Activated B cell treated with CpG ODN at 0.5 μM for 24 hours (primary cell): ENCODE measurements at regions not wholly inside any gene's neighbourhood (a gene's known extent, or its start where the extent isn't known, plus 50 kb on each side); places are given as distances from the start of the nearest gene placed in this dataset.

Source experiments
- ATAC-seq: fragments of 200-7000 bp; cut with Tn5 transposase; one replicate; pipeline ENCODE4 v1.10.0; 2021; ENCODE audit warnings: low read depth, mild to moderate bottlenecking, moderate library complexity
- CTCF ChIA-PET: fragments of 350-600 bp; sonication (Branson Sonifier 250); formaldehyde crosslinking; loops from one replicate; lab custom pipeline; 2021; ENCODE audit warnings: antibody characterized with exemption; lab: Charles Lee
- POLR2A ChIA-PET: fragments of 350-600 bp; sonication (Branson Sonifier 250); formaldehyde crosslinking; loops from one replicate; lab custom pipeline; 2021; ENCODE audit warnings: antibody characterized with exemption; lab: Charles Lee
- DNase-seq: peaks from one replicate; pipeline ENCODE4 v3.0.0; 2022
- H3K27ac Mint-ChIP-seq: one replicate; pipeline ENCODE4 v1.8.0; 2020; ENCODE audit warnings: mixed read lengths
- H3K27me3 Mint-ChIP-seq: one replicate; pipeline ENCODE4 v1.8.0; 2021; ENCODE audit warnings: mixed read lengths
- H3K36me3 Mint-ChIP-seq: one replicate; pipeline ENCODE4 v1.8.0; 2021; ENCODE audit warnings: low read depth, mixed read lengths
- H3K4me1 Mint-ChIP-seq: one replicate; pipeline ENCODE4 v1.8.0; 2021; ENCODE audit warnings: mixed read lengths
- H3K4me3 Mint-ChIP-seq: one replicate; pipeline ENCODE4 v1.8.0; 2020; ENCODE audit warnings: mild to moderate bottlenecking, mixed read lengths
- H3K9me3 Mint-ChIP-seq: one replicate; pipeline ENCODE4 v1.8.0; 2020; ENCODE audit warnings: mixed read lengths
- CTCF ChIP-seq: fragments of 200-600 bp; IDR thresholded peaks from one replicate; pipeline ENCODE4 v1.8.0; 2022; ENCODE audit warnings: antibody characterized with exemption, mild to moderate bottlenecking
- intact Hi-C: fragments of 100-400 bp; cut with micrococcal nuclease; formaldehyde crosslinking; loops from one replicate; pipeline ENCODE4 v1.15.1; 2024

- POLR2A ChIA-PET: no interaction called here
- Mint-ChIP-seq H3K27me3 (no peaks in the 10 kb centered on the region), H3K27ac (no peak overlapping the region), H3K36me3 (no peaks in the 10 kb centered on the region), H3K9me3 (no peaks in the 10 kb centered on the region), H3K4me3 (no peak overlapping the region), H3K4me1 (no peaks in the 10 kb centered on the region)
- TF ChIP-seq CTCF: no peak
- ATAC-seq (no peak), DNase-seq (no peak)
- intact Hi-C loops: loop anchor here (5.0 kb wide), 1 partner anchor 407 kb away; no protein-coding TSS in a partner anchor
- CTCF ChIA-PET: no interaction called here
These were observed 663.4 kb upstream of the LCORL start for GRCh38 chr4:18684932-18685331.

- no peak for TF ChIP-seq CTCF
- ChIA-PET CTCF (no interaction called here), POLR2A (no interaction called here)
- H3K27me3 Mint-ChIP-seq: no peaks in the 10 kb centered on the region
- no peaks in the 10 kb centered on the region for H3K36me3 Mint-ChIP-seq
- no peak overlapping the region for H3K4me3 Mint-ChIP-seq
- no peak for DNase-seq
- no peak for ATAC-seq
- no peaks in the 10 kb centered on the region for H3K9me3 Mint-ChIP-seq
- H3K4me1 Mint-ChIP-seq: no peaks in the 10 kb centered on the region
- intact Hi-C loops: no loop called here
- H3K27ac Mint-ChIP-seq: no peak overlapping the region
These were observed 655.0 kb upstream of the LCORL start for GRCh38 chr4:18676526-18676915.

- no peak for DNase-seq
- H3K27ac Mint-ChIP-seq: no peak overlapping the region
- no peak for ATAC-seq
- POLR2A ChIA-PET: no interaction called here
- TF ChIP-seq CTCF: no peak
- intact Hi-C loops: no loop called here
- H3K9me3 Mint-ChIP-seq: no peaks in the 10 kb centered on the region
- H3K4me1 Mint-ChIP-seq: no peaks in the 10 kb centered on the region
- CTCF ChIA-PET: no interaction called here
- no peak overlapping the region for H3K4me3 Mint-ChIP-seq
- H3K27me3 Mint-ChIP-seq: no peaks in the 10 kb centered on the region
- H3K36me3 Mint-ChIP-seq: no peaks in the 10 kb centered on the region
These were observed 654.3 kb upstream of the LCORL start for GRCh38 chr4:18675586-18676525.

GRCh38 chr4:18670034-18670433, 648.5 kb upstream of the LCORL start:
- POLR2A ChIA-PET: no interaction called here
- CTCF ChIA-PET: no interaction called here
- no peak for TF ChIP-seq CTCF
- Mint-ChIP-seq H3K36me3 (no peaks in the 10 kb centered on the region), H3K9me3 (no peaks in the 10 kb centered on the region), H3K4me3 (no peak overlapping the region), H3K27me3 (no peaks in the 10 kb centered on the region), H3K4me1 (no peaks in the 10 kb centered on the region), H3K27ac (no peak overlapping the region)
- no peak for ATAC-seq
- intact Hi-C loops: no loop called here
- no peak for DNase-seq

GRCh38 chr4:18669390-18669789, 647.8 kb upstream of the LCORL start:
- no peak for TF ChIP-seq CTCF
- no peak for ATAC-seq
- Mint-ChIP-seq H3K27me3 (no peaks in the 10 kb centered on the region), H3K4me3 (no peak overlapping the region), H3K9me3 (no peaks in the 10 kb centered on the region), H3K27ac (no peak overlapping the region), H3K36me3 (no peaks in the 10 kb centered on the region), H3K4me1 (no peaks in the 10 kb centered on the region)
- DNase-seq: no peak
- POLR2A ChIA-PET: no interaction called here
- intact Hi-C loops: no loop called here
- CTCF ChIA-PET: no interaction called here
